GM21367 (cell line): ENCODE measurements at regions not wholly inside any gene's neighbourhood (a gene's known extent, or its start where the extent isn't known, plus 50 kb on each side); places are given as distances from the start of the nearest gene placed in this dataset.
"Not testable (repeated sequence)": the region's sequence is repeated elsewhere in the genome, so short reads cannot be mapped to it uniquely, and the experiment has no call there.

ENCODE experiments used
- ATAC-seq: cut with Tn5 transposase; IDR thresholded peaks from one replicate; pipeline ENCODE4 v1.9.1; 2021; ENCODE audit not compliant: unreplicated experiment

- ATAC-seq: no peak
Observed at GRCh38 chr4:187470061-187470460, 525.5 kb upstream of the ZFP42 start.

GRCh38 chr4:187474238-187474637 lies 521.3 kb upstream of the ZFP42 start:
- no peak for ATAC-seq

GRCh38 chr4:187475901-187476300 lies 519.7 kb upstream of the ZFP42 start:
- ATAC-seq: no peak

DNA sequence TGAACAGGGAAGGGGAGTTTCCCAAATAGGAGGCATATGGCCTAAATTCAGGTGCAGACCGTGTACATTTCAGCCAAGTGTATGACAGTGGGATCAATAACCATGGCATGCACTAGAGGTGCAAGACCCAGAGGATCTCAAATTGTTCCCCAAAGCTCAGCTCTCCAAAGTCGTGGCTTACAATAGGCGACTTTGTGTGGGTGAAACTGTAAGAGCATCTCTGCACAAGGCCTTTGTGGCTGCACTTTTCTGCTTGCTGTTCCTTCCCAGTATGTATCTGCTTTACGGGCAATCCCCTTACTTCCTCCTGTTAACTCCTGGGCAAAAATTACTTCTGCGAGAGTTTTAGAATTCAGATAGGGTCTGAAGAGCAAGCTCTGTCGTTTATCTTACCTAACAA lies 518.3 kb upstream of the ZFP42 start:
- no peak for ATAC-seq

DNA sequence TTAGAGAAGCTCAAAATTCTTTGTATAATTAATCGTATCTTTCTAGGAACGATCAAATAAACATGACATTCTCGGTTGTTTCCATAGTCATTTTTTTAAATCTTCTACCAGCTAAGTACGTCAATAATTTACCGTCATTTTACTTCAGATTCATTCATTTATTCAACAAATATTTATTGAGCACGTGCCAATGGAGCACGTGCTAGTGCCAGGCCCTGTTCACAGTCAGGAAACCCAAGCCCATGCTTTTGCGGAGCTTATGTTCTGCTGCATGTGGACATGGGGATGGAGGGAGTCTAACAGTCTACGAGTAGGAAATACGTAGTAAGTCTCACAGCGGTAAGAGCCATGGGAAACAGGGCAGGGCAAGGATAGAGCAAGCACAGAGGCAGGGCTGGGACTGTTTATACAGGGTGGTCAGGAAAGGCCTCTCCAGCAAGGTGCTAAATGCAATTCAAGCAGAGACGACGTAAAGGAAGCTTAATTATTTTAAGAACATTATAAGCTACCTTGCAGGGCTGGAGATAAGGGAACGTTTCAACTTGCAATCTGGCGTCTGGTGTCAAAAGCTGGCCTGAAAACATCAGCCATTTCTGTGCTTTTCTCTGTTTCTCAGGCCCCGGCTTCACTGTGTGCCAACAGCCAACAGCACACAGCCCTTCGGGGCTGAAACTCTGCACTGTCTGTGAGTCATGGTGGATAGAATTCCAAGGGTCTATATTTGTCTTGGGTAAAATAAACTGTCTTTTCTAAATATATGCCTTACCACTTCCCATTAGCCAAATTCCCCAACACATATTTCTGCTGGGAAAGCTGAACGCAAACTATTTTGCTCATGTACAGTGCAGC lies 517.1 kb upstream of the ZFP42 start:
- no peak for ATAC-seq

DNA sequence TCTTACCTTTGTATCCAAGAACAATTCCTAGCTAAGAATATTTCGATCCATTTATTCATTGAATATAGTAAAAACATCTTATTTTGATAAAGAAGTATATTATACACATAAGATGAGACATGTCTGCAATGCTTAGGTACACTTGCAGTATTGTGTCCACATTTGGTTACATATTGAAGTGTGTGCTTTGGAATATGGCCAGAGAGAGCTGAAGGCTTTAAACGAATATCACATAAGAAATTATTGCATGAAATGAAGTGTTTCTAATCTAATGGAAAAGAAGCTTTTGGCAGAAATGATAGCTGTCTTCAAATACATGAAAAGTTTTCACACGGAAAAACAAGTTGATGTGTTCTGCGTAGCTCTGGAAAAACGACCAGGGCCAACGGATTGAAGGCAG lies 516.1 kb upstream of the ZFP42 start:
- ATAC-seq: no peak

DNA sequence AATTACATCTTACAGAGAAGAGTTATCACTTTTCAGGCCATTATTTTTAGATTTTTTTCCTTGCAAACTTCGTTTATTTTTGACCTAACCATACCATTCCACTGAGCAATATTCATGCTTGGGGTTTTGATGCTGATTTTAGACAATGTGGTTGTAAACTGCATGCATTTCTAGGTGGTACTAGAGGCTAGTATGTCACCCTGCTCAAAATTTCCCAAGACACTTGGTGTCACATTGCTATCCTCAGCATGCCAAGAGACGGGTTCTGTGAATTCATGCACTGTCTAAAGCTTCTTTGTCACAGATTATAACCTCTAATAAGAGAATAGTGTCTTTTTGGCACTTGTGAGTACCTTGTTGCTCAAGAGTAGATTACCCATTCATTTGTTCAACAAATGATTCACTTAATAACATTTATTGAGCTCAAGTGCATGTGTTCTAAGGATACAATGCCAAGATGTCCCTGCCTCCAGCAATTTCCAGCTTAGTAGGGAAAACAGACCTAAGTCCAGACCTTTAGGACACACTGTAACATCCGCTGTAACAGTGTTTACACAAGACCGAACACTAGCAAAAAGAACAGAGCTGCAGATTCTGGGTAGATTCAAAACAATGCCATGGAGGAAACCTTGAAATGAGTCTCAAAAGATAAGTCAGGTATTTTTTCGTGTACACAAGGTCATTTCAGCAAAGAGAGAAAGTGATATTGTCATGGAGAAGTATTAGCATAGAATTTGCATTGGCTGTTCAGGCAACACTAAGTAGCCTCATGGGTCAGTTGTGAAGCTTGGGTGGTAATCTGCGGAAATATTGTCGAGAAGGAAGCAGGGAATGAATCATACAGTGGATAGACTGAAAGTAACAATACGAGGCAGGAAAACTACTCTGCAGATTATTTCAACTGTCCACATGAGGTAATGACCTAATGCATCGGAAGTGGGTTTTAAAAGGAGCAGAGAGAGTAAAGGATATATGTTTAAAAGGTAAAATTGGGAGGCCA lies 515.1 kb upstream of the ZFP42 start:
- no peak for ATAC-seq

DNA sequence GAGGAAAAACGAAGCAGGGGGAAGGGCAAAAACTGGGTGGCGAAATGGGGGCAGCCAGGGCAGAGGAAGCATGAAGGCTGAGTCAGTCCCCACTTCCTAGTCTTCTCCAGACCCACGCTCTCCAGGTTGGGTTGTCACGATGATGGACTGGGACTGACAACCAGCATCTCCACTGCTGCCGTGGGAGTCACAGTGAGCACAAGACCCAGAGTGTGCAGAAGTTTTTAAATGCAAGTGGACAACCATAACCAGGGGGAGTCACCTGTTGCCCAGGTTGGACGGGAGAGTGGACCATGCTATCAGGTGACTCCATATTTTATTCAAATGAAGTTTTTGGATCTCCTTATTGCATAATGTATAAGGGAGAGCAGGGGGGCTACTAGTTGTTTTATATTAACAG lies 511.4 kb upstream of the ZFP42 start:
- ATAC-seq: no peak

DNA sequence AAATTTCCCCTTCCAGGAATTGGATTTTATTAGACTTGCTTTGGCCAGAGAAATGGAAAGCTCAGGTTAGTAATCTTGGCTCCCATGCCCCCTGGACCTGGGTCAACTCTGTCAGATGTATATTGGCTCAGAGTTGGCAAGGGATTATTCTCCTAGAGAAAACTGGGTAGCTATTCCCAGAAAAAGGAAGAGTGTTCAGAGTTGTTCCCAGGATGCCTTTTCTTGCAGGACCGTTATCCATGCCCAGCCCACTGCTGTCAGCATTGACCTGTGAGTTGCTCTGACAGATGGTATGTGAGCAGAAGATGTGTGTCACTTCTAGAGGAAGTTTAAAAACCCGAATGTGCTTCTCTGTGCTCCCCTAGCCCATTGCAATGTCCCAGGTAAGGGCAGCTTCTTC lies 509.9 kb upstream of the ZFP42 start:
- no peak for ATAC-seq

GRCh38 chr4:187491286-187491685 lies 504.3 kb upstream of the ZFP42 start:
- no peak for ATAC-seq

DNA sequence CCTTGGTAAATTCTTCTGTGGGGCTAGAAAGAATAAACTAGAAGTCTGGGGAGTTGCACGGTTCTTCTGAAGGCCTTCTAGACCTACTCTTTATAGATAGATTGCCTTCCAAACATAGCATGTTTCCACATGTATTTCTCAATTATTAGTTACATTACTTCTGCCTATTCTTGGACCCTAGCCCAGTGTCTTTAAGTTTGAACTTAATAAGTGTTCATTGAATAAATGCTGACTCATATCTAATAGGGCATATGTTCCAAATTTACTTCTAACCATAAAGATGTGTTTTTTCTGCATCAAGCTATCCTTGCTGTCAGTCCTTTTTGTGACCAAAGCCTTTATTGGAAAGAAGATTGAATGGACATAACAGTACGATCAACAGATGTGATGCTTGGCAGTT lies 503.6 kb upstream of the ZFP42 start:
- no peak for ATAC-seq

DNA sequence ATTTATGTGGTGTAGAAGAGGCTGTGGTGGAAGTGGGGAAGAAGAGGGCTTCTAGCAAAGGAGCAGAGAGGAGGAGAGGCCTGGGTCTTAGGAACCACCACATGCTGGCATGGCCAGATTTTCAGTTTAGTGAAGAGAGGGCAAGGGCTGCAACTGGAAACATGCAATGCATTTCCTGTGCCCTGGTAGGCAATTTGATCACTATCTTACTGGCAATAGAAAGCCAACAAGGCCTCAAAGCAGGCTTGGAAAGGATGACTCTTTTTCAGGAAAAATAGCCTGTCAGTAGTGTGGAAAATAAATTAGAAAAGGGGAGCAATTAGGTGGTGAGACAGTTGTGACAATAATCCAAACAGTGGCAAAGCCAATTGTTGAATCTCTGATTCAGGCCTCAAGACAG lies 501.9 kb upstream of the ZFP42 start:
- ATAC-seq: no peak

DNA sequence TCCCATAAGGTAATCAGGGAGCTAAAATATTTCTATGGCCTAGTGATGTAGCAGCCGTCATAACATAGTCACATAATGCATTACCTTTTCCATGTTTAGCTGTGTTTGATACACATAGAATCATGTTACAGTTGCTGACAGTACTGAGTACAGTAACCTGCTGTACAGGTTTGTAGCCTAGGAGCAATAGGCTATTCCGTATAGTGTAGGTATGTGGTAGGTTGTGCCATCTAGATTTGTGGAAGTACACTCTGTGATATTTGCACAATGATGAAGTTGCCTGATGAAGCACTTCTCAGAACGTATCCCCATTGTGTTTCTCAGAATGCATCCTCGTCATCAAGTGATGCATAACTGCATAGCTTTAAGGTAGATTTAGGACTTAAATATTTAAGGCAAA lies 495.6 kb upstream of the ZFP42 start:
- no peak for ATAC-seq

DNA sequence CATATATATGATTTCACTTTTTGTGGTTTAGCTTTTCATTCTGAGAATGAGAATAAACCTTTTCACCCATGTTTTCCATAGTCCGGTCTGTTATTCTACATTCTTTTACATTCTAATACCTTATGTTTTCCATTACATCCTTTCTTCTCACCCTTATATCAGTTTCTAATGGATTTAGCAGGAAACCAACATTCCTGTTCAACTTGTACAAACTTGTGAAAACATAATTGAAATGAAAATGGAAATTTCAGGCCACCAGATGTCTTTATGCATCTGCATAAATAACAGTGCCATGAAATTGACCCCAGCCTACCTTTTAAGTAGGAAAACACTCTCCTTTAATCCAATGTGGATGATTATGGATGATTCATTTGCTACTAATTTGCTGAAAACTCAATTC lies 494.8 kb upstream of the ZFP42 start:
- no peak for ATAC-seq

DNA sequence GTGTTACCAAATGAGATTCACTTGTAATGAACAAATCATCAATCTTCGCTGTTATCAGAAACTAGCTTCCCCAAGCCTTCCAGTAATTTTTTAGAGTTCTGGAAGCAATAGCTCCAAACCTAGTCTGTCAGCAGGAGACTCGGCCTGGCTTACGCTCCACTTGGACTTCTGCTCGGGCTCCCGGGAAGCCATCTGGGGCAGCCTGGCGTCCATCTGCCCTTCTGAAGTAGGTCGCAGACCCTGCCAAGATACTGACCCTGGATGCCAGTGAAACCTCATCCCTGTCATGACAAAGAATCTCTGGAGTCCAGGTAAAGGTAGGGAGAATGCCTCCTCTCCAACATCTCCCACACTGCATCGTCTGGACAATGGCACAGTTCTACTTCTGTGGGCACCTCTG lies 493.8 kb upstream of the ZFP42 start:
- ATAC-seq: no peak

- no peak for ATAC-seq
Observed at GRCh38 chr4:187504974-187505797, 490.4 kb upstream of the ZFP42 start.

DNA sequence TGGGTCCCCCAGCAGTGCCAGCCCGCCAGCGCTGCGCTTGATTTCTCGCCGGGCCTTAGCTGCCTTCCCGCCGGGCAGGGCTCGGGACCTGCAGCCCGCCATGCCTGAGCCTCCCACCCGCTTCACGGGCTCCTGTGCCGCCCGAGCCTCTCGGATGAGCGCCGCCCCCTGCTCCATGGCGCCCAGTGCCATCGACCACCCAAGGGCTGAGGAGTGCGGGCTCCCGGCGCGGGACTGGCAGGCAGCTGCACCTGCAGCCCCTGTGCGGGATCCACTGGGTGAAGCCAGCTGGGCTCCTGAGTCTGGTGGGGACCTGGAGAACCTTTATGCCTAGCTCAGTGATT lies 489.8 kb upstream of the ZFP42 start:
- ATAC-seq: not testable (repeated sequence)

DNA sequence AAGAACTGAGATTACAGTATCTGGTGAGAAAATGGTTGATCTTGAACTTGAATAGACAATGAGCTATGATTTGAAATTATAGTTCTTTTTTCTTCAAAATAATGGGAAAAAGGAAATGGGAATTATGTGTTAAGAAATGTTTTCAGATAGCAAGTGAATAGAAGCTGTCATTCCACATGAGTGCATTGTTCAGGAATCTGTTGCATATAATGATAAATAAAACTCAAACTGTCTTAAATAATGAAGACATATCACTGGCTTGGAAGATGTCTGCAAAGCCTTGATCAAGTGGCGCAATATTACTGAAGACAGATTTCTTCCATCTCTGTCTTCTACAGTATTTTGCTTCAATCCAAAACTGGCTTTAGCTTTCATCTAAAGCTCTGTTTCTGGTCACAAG lies 479.3 kb upstream of the ZFP42 start:
- no peak for ATAC-seq

DNA sequence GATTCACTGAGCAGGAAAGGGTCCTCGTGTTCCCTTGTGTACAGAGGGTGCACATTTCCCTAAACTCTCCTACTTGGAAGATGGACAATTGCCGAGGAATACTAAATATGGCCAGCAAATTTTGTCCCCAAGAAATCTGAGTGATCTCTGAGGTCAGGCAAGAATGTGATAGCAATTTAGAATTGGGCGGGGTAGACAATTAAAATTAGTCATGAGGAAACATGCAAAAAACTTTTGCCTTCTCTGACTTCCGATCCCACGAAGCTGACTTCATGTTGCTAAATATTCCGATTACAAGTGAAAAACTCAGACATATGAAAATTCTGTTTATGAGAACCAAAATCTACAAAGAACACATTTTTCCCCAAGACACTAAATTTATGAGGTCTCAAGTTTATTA lies 453.9 kb upstream of the ZFP42 start:
- no peak for ATAC-seq

GRCh38 chr4:187544461-187545053 lies 451.0 kb upstream of the ZFP42 start:
- no peak for ATAC-seq

DNA sequence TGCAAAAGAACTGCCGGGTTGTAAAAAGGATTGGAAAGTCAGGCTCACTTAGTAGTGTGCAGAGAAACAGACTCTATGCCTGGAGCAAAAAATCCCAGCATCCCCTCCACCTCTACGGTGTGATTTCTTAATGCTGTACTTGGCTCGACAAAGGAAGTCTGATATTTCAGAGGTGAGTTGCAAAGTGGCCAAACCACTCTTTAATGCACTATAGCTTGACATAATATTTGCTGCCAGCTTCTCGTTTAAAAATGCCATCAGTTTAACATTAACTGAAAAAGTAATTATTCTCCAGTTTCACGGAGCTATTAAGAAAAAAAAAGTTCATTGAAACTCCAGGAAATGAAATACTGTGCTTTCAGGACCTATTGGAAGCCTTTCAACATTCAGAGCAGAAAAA lies 448.3 kb upstream of the ZFP42 start:
- ATAC-seq: no peak
